Mesenchymal stem cell (in vitro differentiated cells and primary cell): ENCODE measurements at regions not wholly inside any gene's neighbourhood (a gene's known extent, or its start where the extent isn't known, plus 50 kb on each side); places are given as distances from the start of the nearest gene placed in this dataset.

ENCODE experiments used
- DNase-seq: peaks from one replicate; pipeline ENCODE4 v3.0.0-alpha.2; 2013
- H2AFZ ChIP-seq: one replicate; pipeline ENCODE4 v1.6.1; 2013; ENCODE audit warnings: low read depth, mild to moderate bottlenecking, control low read depth, inconsistent platforms, low read length, moderate library complexity
- H2AK5ac ChIP-seq: 2 replicates; pipeline ENCODE4 v1.6.1; 2013; ENCODE audit warnings: low read length, moderate library complexity, mild to moderate bottlenecking, inconsistent platforms; ENCODE audit not compliant: severe bottlenecking
- H2BK120ac ChIP-seq: one replicate; pipeline ENCODE4 v1.6.1; 2013; ENCODE audit warnings: low read depth, mild to moderate bottlenecking, inconsistent platforms, low read length, moderate library complexity
- H2BK12ac ChIP-seq, 2 experiments: one replicate each; pipeline ENCODE4 v1.6.1; 2013; ENCODE audit warnings: inconsistent platforms in 2 of 2, low read length in 2 of 2, mild to moderate bottlenecking in 2 of 2, moderate library complexity in 2 of 2, control low read depth in 1 of 2
- H2BK15ac ChIP-seq: one replicate; pipeline ENCODE4 v1.6.1; 2013; ENCODE audit warnings: mild to moderate bottlenecking, low read depth, inconsistent platforms; ENCODE audit not compliant: poor library complexity, severe bottlenecking
- H2BK5ac ChIP-seq: 2 replicates; pipeline ENCODE4 v1.6.1; 2013; ENCODE audit warnings: low read depth, mild to moderate bottlenecking, low read length, control low read depth, inconsistent platforms; ENCODE audit not compliant: poor library complexity, severe bottlenecking
- H3K14ac ChIP-seq, 2 experiments: one replicate each; pipeline ENCODE4 v1.6.1; 2013; ENCODE audit warnings: inconsistent platforms in 2 of 2, low read length in 2 of 2, control low read depth in 1 of 2, mild to moderate bottlenecking in 1 of 2, moderate library complexity in 1 of 2
- H3K18ac ChIP-seq, 2 experiments: one replicate each; pipeline ENCODE4 v1.6.1; 2013; ENCODE audit warnings: inconsistent platforms in 2 of 2, low read length in 2 of 2, control low read depth in 1 of 2, low read depth in 1 of 2, mild to moderate bottlenecking in 1 of 2
- H3K23ac ChIP-seq, 2 experiments: one replicate each; pipeline ENCODE4 v1.6.1; 2013; ENCODE audit warnings: inconsistent platforms in 2 of 2, low read length in 2 of 2, mild to moderate bottlenecking in 2 of 2, moderate library complexity in 2 of 2, control low read depth in 1 of 2
- H3K27ac ChIP-seq: 2 replicates; pipeline ENCODE4 v1.5.1; 2013; ENCODE audit warnings: mild to moderate bottlenecking, moderate library complexity, low read length, control low read depth, inconsistent platforms; ENCODE audit not compliant: poor library complexity, severe bottlenecking
- H3K27me3 ChIP-seq, 2 experiments: 2 replicates each; pipeline versions ENCODE4 v1.6.1 to v1.7.0; 2013; ENCODE audit warnings: low read length in 2 of 2, mild to moderate bottlenecking in 2 of 2, moderate library complexity in 2 of 2, control low read depth in 1 of 2, inconsistent platforms in 1 of 2; ENCODE audit not compliant: control insufficient read depth in 1 of 2, insufficient read depth in 1 of 2
- H3K36me3 ChIP-seq, 2 experiments: 2 replicates each; pipeline versions ENCODE4 v1.6.1 to v1.7.0; 2013; ENCODE audit warnings: low read length in 2 of 2, control low read depth in 1 of 2, inconsistent platforms in 1 of 2, low read depth in 1 of 2, mild to moderate bottlenecking in 1 of 2; ENCODE audit not compliant: insufficient read depth in 2 of 2, control insufficient read depth in 1 of 2
- H3K4ac ChIP-seq, 2 experiments: one replicate each; pipeline ENCODE4 v1.6.1; 2013; ENCODE audit warnings: inconsistent platforms in 2 of 2, low read length in 2 of 2, mild to moderate bottlenecking in 2 of 2, moderate library complexity in 2 of 2, control low read depth in 1 of 2, low read depth in 1 of 2
- H3K4me1 ChIP-seq: 2 replicates; pipeline ENCODE4 v1.6.1; 2013; ENCODE audit warnings: low read depth, low read length, control low read depth; ENCODE audit not compliant: control insufficient read depth, insufficient read depth
- H3K4me2 ChIP-seq: 2 replicates; pipeline ENCODE4 v1.6.1; 2013; ENCODE audit warnings: low read length, mild to moderate bottlenecking, inconsistent platforms; ENCODE audit not compliant: poor library complexity, severe bottlenecking
- H3K4me3 ChIP-seq, 2 experiments: 2 replicates each; pipeline versions ENCODE4 v1.5.1 to v1.7.0; 2013; ENCODE audit warnings: low read length in 2 of 2, mild to moderate bottlenecking in 2 of 2, control low read depth in 1 of 2, low read depth in 1 of 2; ENCODE audit not compliant: insufficient read depth in 1 of 2
- H3K79me1 ChIP-seq: replicated peaks from 2 replicates; pipeline ENCODE4 v1.6.1; 2013; ENCODE audit warnings: mild to moderate bottlenecking, control low read depth, low read length, inconsistent platforms; ENCODE audit not compliant: poor library complexity, severe bottlenecking
- H3K9ac ChIP-seq: 2 replicates; pipeline ENCODE4 v1.7.0; 2013; ENCODE audit warnings: mild to moderate bottlenecking, low read length, moderate library complexity
- H3K9me3 ChIP-seq: 2 replicates; pipeline ENCODE4 v1.7.0; 2013; ENCODE audit warnings: mild to moderate bottlenecking, low read length; ENCODE audit not compliant: control insufficient read depth
- H4K8ac ChIP-seq: one replicate; pipeline ENCODE4 v1.6.1; 2013; ENCODE audit warnings: inconsistent platforms, mild to moderate bottlenecking, low read length, moderate library complexity
- H4K91ac ChIP-seq: one replicate; pipeline ENCODE4 v1.6.1; 2013; ENCODE audit warnings: mild to moderate bottlenecking, low read length, inconsistent platforms
- WGBS: methylation state at CpG from one replicate; pipeline ENCODE4 v1.1.7; 2013; ENCODE audit warnings: mixed read lengths; 5-methylcytosine and 5-hydroxymethylcytosine counted together

GRCh38 chr11:95520369-95521132, 269.0 kb downstream of the FAM76B start:
- Histone ChIP-seq H2BK5ac (no peak overlapping the region), H2AFZ (no peak overlapping the region), H3K9me3 (no peaks in the 10 kb centered on the region), H3K36me3 (no peaks in the 10 kb centered on the region), H2BK12ac (no peak overlapping the region), H4K8ac (no peak overlapping the region), H3K4ac (no peak overlapping the region), H2BK15ac (no peak overlapping the region), H3K4me3 (no peak overlapping the region), H3K9ac (no peak overlapping the region), H3K79me1 (no peaks in the 10 kb centered on the region), H2AK5ac (no peak overlapping the region), H3K14ac (no peak overlapping the region), H3K23ac (no peak overlapping the region), H2BK120ac (no peak overlapping the region), H3K27me3 (no peaks in the 10 kb centered on the region), H3K27ac (peak overlapping the region; percentile 81), H3K4me2 (peak overlapping the region; percentile 56), H3K4me1 (peaks cover 2% of the 10 kb centered on the region), H3K18ac (no peak overlapping the region), H4K91ac (no peak overlapping the region)
- WGBS: 93% methylated on average over 7 of the region's 8 CpGs
- DNase-seq: no peak

GRCh38 chr11:95519912-95520311, 269.7 kb downstream of the FAM76B start:
- no peaks in the 10 kb centered on the region for H3K9me3 ChIP-seq
- H3K23ac ChIP-seq: no peak overlapping the region
- peaks cover 2% of the 10 kb centered on the region for H3K4me1 ChIP-seq
- H2BK120ac ChIP-seq: no peak overlapping the region
- H3K4me2 ChIP-seq: no peak overlapping the region
- H3K18ac ChIP-seq: no peak overlapping the region
- no peak overlapping the region for H2AK5ac ChIP-seq
- no peaks in the 10 kb centered on the region for H3K79me1 ChIP-seq
- no peak overlapping the region for H3K14ac ChIP-seq
- no peak overlapping the region for H3K4ac ChIP-seq
- WGBS: 99% methylated on average over 4 of the region's 4 CpGs
- no peak overlapping the region for H2BK5ac ChIP-seq
- no peak overlapping the region for H4K91ac ChIP-seq
- no peak overlapping the region for H3K9ac ChIP-seq
- H4K8ac ChIP-seq: no peak overlapping the region
- no peak overlapping the region for H2AFZ ChIP-seq
- no peak overlapping the region for H3K27ac ChIP-seq
- H2BK12ac ChIP-seq: no peak overlapping the region
- no peaks in the 10 kb centered on the region for H3K36me3 ChIP-seq
- H2BK15ac ChIP-seq: no peak overlapping the region
- DNase-seq: no peak
- H3K27me3 ChIP-seq: no peaks in the 10 kb centered on the region
- no peak overlapping the region for H3K4me3 ChIP-seq

- no peak overlapping the region for H3K9ac ChIP-seq
- no peaks in the 10 kb centered on the region for H3K36me3 ChIP-seq
- H2BK15ac ChIP-seq: no peak overlapping the region
- H3K4me1 ChIP-seq: peaks cover 2% of the 10 kb centered on the region
- peak overlapping the region; percentile 22 for H2BK120ac ChIP-seq
- H4K91ac ChIP-seq: no peak overlapping the region
- peak overlapping the region in 1 of 2 experiments; percentile 35 for H3K4ac ChIP-seq
- H2AK5ac ChIP-seq: no peak overlapping the region
- no CpG with 5 or more reads among the region's 1 CpG for WGBS
- H3K14ac ChIP-seq: no peak overlapping the region
- H2AFZ ChIP-seq: no peak overlapping the region
- H3K79me1 ChIP-seq: no peaks in the 10 kb centered on the region
- H3K23ac ChIP-seq: no peak overlapping the region
- H2BK12ac ChIP-seq: peak overlapping the region in 1 of 2 experiments; percentile 14
- no peak overlapping the region for H3K4me3 ChIP-seq
- H3K27ac ChIP-seq: no peak overlapping the region
- peak overlapping the region in 1 of 2 experiments; percentile 38 for H3K18ac ChIP-seq
- no peak overlapping the region for H3K4me2 ChIP-seq
- DNase-seq: peak; percentile 19
- no peaks in the 10 kb centered on the region for H3K9me3 ChIP-seq
- no peak overlapping the region for H2BK5ac ChIP-seq
- H3K27me3 ChIP-seq: no peaks in the 10 kb centered on the region
- no peak overlapping the region for H4K8ac ChIP-seq
These were observed 272.1 kb downstream of the FAM76B start for GRCh38 chr11:95517453-95517852.

GRCh38 chr11:95516786-95517185, 272.8 kb downstream of the FAM76B start:
- Histone ChIP-seq H2AK5ac (no peak overlapping the region), H3K27ac (no peak overlapping the region)

More at GRCh38 chr11:95516786-95517185, 272.8 kb downstream of the FAM76B start:
- H3K9ac ChIP-seq: no peak overlapping the region
- H3K79me1 ChIP-seq: no peaks in the 10 kb centered on the region
- H3K4me3 ChIP-seq: peak overlapping the region in 1 of 2 experiments; percentile 1
- H3K36me3 ChIP-seq: no peaks in the 10 kb centered on the region
- H3K27me3 ChIP-seq: no peaks in the 10 kb centered on the region
- H4K91ac ChIP-seq: no peak overlapping the region
- no peak overlapping the region for H3K23ac ChIP-seq
- no peak overlapping the region for H2AFZ ChIP-seq
- DNase-seq: peak; percentile 83
- H4K8ac ChIP-seq: no peak overlapping the region
- H3K4me2 ChIP-seq: no peak overlapping the region
- WGBS: 0% methylated on average over 1 of the region's 2 CpGs
- H2BK120ac ChIP-seq: no peak overlapping the region
- no peaks in the 10 kb centered on the region for H3K9me3 ChIP-seq
- no peak overlapping the region for H2BK5ac ChIP-seq
- peak overlapping the region in 1 of 2 experiments; percentile 90 for H2BK12ac ChIP-seq
- no peak overlapping the region for H2BK15ac ChIP-seq
- H3K4me1 ChIP-seq: peaks cover 4% of the 10 kb centered on the region
- H3K4ac ChIP-seq: peak overlapping the region in 1 of 2 experiments; percentile 44
- H3K14ac ChIP-seq: no peak overlapping the region
- H3K18ac ChIP-seq: peak overlapping the region in 1 of 2 experiments; percentile 52
